Aorta (tissue), 5 donors: ENCODE measurements at regions not wholly inside any gene's neighbourhood (a gene's known extent, or its start where the extent isn't known, plus 50 kb on each side); places are given as distances from the start of the nearest gene placed in this dataset.

ENCODE experiments used
- ATAC-seq: fragments of 200-7000 bp; cut with Tn5 transposase; one replicate; pipeline ENCODE4 v1.9.1; 2022; ENCODE audit warnings: moderate library complexity; ENCODE audit not compliant: low FRiP score
- DNase-seq, 2 donors: peaks; one replicate each; pipeline ENCODE4 v3.0.0-alpha.2; 2020
- H3K27ac ChIP-seq, 2 donors: one replicate each; pipeline ENCODE4 v1.5.1; 2013; ENCODE audit warnings: low read length in 2 of 2, mild to moderate bottlenecking in 2 of 2, moderate library complexity in 2 of 2, control low read depth in 1 of 2, inconsistent platforms in 1 of 2, low read depth in 1 of 2
- H3K27me3 ChIP-seq, 2 donors: one replicate each; pipeline ENCODE4 v1.6.1; 2013; ENCODE audit warnings: control low read depth in 1 of 2, low read length in 1 of 2, mild to moderate bottlenecking in 1 of 2, moderate library complexity in 1 of 2; ENCODE audit not compliant: insufficient read depth in 2 of 2, control insufficient read depth in 1 of 2
- H3K36me3 ChIP-seq, 2 donors: one replicate each; pipeline ENCODE4 v1.6.1; 2013; ENCODE audit warnings: control low read depth in 1 of 2, low read length in 1 of 2, mild to moderate bottlenecking in 1 of 2; ENCODE audit not compliant: insufficient read depth in 2 of 2, control insufficient read depth in 1 of 2
- H3K4me1 ChIP-seq, 2 donors: one replicate each; pipeline ENCODE4 v1.6.1; 2013; ENCODE audit warnings: low read length in 2 of 2, control low read depth in 1 of 2, mild to moderate bottlenecking in 1 of 2, moderate library complexity in 1 of 2; ENCODE audit not compliant: insufficient read depth in 2 of 2, control insufficient read depth in 1 of 2
- H3K4me3 ChIP-seq, 2 donors: one replicate each; pipeline ENCODE4 v1.5.1; 2013; ENCODE audit warnings: low read length in 2 of 2, control low read depth in 1 of 2, mild to moderate bottlenecking in 1 of 2
- H3K9me3 ChIP-seq: one replicate; pipeline ENCODE4 v1.6.1; 2013; ENCODE audit warnings: mild to moderate bottlenecking, low read length; ENCODE audit not compliant: control insufficient read depth
- WGBS, 2 donors: extraction: QIAGEN DNeasy Blood & Tissue Kit; methylation state at CpG; one replicate each; pipeline ENCODE4 v1.1.7; 2013; 5-methylcytosine and 5-hydroxymethylcytosine counted together
- intact Hi-C, 2 donors: fragments of 100-400 bp; cut with DNase I; formaldehyde crosslinking; loops; one replicate each; pipeline versions ENCODE4 v1.14.2 to v1.15.0; 2022
- donor health status: healthy with polysubstance abuse.
- donor health status: Bipolar disorder and iron deficiency.
- donor health status: DM: no; HTN: no; CAD: no.
- donor health status: DM: no; HTN: no; CAD: no.
- donor health status: DM: yes; HTN: yes; CAD: no.

DNA sequence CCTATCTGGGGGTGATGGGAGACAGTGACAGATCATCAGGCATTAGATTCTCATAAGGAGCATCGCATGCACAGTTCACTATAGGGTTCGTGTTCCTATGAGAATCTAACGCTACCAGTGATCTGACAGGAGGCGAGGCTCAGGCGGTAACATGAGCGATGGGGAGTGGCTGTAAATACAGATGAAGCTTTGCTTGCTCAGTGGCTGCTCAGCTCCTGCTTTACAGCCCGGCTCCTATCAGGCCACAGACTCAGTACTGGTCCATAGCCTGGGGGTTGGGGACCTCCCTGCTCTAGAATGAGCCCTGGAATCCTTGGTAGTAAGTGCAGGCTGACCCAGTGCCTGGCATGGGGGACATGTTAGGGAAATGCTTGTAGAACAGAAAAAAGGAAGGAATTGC, 426.0 kb downstream of the TYW1 start:
- ATAC-seq (no peak), DNase-seq (no peak)
- Histone ChIP-seq H3K4me1 (no peaks in the 10 kb centered on the region), H3K27me3 (no peaks in the 10 kb centered on the region), H3K27ac (no peak overlapping the region), H3K9me3 (no peaks in the 10 kb centered on the region), H3K36me3 (no peaks in the 10 kb centered on the region), H3K4me3 (no peak overlapping the region)
- intact Hi-C loops, result no loop called here
- WGBS, 2 donors, result 86% methylated on average over 7 of the region's 7 CpGs

DNA sequence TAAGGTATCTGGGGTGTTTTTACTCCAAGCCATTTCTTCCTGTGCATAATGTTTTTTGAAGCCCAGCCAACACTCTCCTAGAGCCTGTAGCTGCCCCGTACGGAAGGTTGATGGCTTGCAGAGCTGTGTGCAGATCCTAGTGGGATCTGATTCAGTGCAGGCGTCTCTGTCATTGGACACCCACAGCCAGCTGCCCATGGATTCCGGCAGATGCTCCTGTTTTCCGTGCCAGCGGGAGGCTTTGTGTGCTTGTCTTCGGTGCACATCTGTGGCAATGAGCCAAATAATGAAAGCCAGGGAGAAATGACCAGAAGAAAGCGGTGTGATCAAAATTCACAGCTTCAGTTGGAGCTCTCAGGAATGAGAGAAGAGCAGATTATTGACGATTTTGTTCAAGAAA, 426.4 kb downstream of the TYW1 start:
- no peak overlapping the region for H3K27ac ChIP-seq
- H3K4me1 ChIP-seq, result no peaks in the 10 kb centered on the region
- H3K36me3 ChIP-seq, result no peaks in the 10 kb centered on the region
- intact Hi-C loops, result no loop called here
- ATAC-seq (no peak), DNase-seq (no peak)
- H3K9me3 ChIP-seq, result no peaks in the 10 kb centered on the region
- 39 to 43% methylated on average over 8 to 9 of the region's 9 CpGs for WGBS, 2 donors
- H3K27me3 ChIP-seq, result no peaks in the 10 kb centered on the region
- H3K4me3 ChIP-seq, result no peak overlapping the region

- Histone ChIP-seq H3K27me3 (peaks cover 0 to 2% of the 10 kb centered on the region in 2 donors), H3K4me3 (no peak overlapping the region), H3K4me1 (no peaks in the 10 kb centered on the region), H3K27ac (no peak overlapping the region), H3K9me3 (no peaks in the 10 kb centered on the region), H3K36me3 (no peaks in the 10 kb centered on the region)
- no peak for DNase-seq
- 47 to 66% methylated on average over 3 of the region's 3 CpGs for WGBS, 2 donors
- no peak for ATAC-seq
- intact Hi-C loops, result no loop called here
These were observed 430.0 kb downstream of the TYW1 start for GRCh38 chr7:67426654-67427053.

- peaks cover 0 to 2% of the 10 kb centered on the region in 2 donors for H3K27me3 ChIP-seq
- H3K9me3 ChIP-seq, result no peaks in the 10 kb centered on the region
- H3K4me1 ChIP-seq, result no peaks in the 10 kb centered on the region
- intact Hi-C loops, result no loop called here
- WGBS, 2 donors, result 86 to 87% methylated on average over 4 of the region's 4 CpGs
- H3K27ac ChIP-seq, result no peak overlapping the region
- no peaks in the 10 kb centered on the region for H3K36me3 ChIP-seq
- DNase-seq, result no peak
- ATAC-seq, result no peak
- H3K4me3 ChIP-seq, result no peak overlapping the region
These were observed 433.1 kb downstream of the TYW1 start for GRCh38 chr7:67429735-67430134.

GRCh38 chr7:67432536-67433234, 436.1 kb downstream of the TYW1 start:
- intact Hi-C loops, result no loop called here
- DNase-seq, result no peak
- H3K36me3 ChIP-seq, result no peaks in the 10 kb centered on the region
- H3K27ac ChIP-seq, result no peak overlapping the region
- WGBS, 2 donors, result 25 to 49% methylated on average over 10 of the region's 10 CpGs
- H3K9me3 ChIP-seq, result no peaks in the 10 kb centered on the region
- no peak overlapping the region for H3K4me3 ChIP-seq
- H3K27me3 ChIP-seq, result peaks cover 0 to 2% of the 10 kb centered on the region in 2 donors
- no peaks in the 10 kb centered on the region for H3K4me1 ChIP-seq
- ATAC-seq, result no peak

DNA sequence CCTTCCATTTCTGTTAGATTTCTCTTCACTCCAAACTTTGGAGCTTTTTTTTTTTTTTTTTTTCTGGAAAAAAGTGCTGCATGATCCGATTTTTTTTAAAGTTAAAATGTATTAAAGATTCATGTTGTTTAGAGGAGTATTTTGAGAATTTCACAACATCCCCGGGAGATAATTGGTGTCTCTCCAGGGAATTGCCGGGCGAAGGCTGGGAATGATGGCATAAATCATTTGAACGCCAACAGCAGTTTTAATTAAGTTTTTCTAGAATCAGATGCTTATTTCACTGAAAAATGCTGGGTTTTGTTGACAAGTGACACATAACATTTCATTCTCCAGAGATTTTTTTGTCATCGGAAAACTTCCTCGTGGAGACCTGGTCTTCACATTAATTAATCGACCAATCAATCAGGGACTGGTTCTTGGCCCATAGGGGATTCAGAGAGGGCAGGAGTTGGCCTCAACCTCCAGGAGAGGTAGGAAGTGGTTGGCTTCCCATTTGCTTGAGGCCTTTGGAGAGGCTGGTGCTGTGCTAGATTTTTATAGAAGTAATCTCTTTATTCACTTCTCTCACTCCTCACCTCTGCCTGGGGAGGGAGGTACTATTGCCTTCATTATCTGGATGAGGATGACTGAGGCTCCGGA, 439.4 kb downstream of the TYW1 start:
- H3K36me3 ChIP-seq, result no peaks in the 10 kb centered on the region
- DNase-seq, result no peak
- H3K9me3 ChIP-seq, result no peaks in the 10 kb centered on the region
- no peak for ATAC-seq
- no peaks in the 10 kb centered on the region for H3K27me3 ChIP-seq
- WGBS, 2 donors, result 34 to 44% methylated on average over 9 of the region's 9 CpGs
- H3K27ac ChIP-seq, result no peak overlapping the region
- no peaks in the 10 kb centered on the region for H3K4me1 ChIP-seq
- intact Hi-C loops, result no loop called here
- H3K4me3 ChIP-seq, result no peak overlapping the region

- Histone ChIP-seq H3K4me1 (no peaks in the 10 kb centered on the region), H3K27ac (no peak overlapping the region), H3K9me3 (no peaks in the 10 kb centered on the region), H3K27me3 (peaks cover 0 to 1% of the 10 kb centered on the region in 2 donors), H3K4me3 (no peak overlapping the region), H3K36me3 (no peaks in the 10 kb centered on the region)
- WGBS, 2 donors, result 48 to 52% methylated on average over 4 to 7 of the region's 7 CpGs
- intact Hi-C loops, result no loop called here
- no peak for DNase-seq
- no peak for ATAC-seq
These were observed 441.7 kb downstream of the TYW1 start for GRCh38 chr7:67438198-67438882.

- intact Hi-C loops, result no loop called here
- Histone ChIP-seq H3K4me3 (no peak overlapping the region), H3K4me1 (no peaks in the 10 kb centered on the region), H3K27ac (no peak overlapping the region), H3K9me3 (no peaks in the 10 kb centered on the region), H3K36me3 (no peaks in the 10 kb centered on the region), H3K27me3 (peaks cover 0 to 1% of the 10 kb centered on the region in 2 donors)
- ATAC-seq (no peak), DNase-seq (no peak)
- 52 to 56% methylated on average over 13 of the region's 13 CpGs for WGBS, 2 donors
These were observed 442.4 kb downstream of the TYW1 start for GRCh38 chr7:67438913-67439505.
